ENCODE measurements at regions not wholly inside any gene's neighbourhood (a gene's known extent, or its start where the extent isn't known, plus 50 kb on each side); places are given as distances from the start of the nearest gene placed in this dataset.

- TF ChIP-seq POLR2A (IDR thresholded peaks at IDR 0.05), result no peak
- TF ChIP-seq CTCF (IDR thresholded peaks at IDR 0.05), result no peak
These were observed 230.8 kb upstream of the AGTR2 start for GRCh38 chrX:115939636-115940160.

All from adrenal gland (tissue), 5 donors.